ENCODE measurements at regions not wholly inside any gene's neighbourhood (a gene's known extent, or its start where the extent isn't known, plus 50 kb on each side); places are given as distances from the start of the nearest gene placed in this dataset.

DNA sequence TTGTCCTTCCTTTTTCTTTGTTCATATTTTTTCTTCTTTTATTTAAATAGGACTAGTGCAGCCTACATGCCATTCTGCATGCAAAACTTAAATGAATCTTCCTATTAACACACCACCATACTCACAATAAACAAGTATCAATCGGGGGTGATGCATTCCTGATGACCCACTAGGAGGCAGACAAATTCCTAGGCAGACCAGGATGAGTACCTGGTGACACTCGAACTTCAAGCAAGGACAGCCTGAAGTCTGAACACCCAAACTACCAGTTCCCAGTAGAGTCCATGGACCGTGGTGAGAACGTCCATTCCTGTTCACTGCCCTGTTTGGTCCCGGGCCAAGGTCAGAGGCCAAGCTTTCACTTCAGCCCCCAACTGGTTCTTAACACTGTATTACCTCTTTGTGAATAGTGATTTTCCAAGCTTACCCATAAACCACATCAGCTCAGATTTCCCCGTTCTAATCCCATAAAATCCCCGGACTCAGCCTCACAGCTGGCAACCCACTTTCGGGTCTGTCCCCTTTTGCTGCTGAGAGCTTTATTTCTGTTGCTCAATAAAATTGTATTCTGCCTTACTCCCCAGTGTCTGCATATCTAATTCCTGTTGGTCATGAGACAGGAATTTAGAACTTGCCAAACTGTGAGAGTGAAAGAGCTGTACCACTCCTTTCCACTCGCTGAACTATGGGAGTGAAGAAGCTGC is 1286.6 kb downstream of the FSTL5 start:
- DNase-seq, result no peak

DNA sequence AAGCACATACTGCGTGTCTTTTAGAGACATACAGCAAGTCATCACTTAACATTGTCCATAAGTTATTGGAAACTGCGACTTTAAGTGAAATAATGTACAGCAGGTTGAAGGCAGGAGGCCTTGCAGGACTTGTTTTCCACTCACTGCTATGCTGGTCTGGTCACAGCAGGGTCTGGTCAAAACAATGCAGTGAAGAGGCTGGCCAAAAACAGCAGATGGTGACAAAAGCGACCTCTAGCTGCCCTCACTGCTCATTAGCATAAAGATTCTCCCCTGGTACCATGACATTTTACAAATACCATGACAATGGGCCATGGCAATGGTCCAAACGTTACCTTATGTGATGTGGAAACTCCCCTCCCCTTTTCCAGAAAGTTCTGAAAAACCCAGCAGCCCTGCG is 1283.6 kb downstream of the FSTL5 start:
- no peak for DNase-seq

DNA sequence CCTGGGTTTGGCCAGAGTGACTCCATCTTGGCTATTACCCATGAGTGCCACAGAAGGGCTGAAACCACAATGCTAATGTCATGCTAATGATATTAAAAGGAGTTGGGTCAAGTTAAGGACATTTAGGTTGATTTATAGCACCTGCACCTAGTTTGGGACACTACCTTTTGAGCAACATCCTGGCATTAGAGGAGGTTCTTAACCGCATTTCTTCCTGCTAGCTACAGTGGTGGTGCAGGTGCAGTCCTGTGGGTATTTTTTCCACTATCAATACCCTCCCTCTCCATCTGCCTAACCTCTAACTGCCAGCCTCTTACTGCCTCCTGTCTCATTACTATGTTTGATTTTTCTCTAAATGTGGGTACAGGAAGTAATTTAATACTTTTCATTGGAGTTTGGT is 1276.1 kb downstream of the FSTL5 start:
- no peak for DNase-seq

DNA sequence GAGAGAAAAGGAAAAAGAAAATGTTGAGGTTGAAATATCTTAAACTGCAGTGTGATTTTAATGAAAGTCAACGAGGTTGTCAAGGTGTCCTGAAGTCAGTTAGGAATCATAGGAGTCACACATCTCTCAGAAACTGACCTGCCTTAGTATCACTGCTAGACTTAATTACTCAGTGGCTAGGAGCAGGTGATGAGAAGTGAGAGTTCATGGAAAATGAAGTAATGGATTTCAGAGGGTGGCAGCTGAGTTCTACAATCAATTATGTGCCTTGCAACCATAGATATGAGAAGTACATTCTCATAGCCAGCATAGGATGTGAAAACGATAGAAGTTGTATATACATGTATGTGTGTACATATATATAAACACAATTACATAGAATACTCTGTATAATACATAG is 1269.7 kb downstream of the FSTL5 start:
- DNase-seq, result no peak

DNA sequence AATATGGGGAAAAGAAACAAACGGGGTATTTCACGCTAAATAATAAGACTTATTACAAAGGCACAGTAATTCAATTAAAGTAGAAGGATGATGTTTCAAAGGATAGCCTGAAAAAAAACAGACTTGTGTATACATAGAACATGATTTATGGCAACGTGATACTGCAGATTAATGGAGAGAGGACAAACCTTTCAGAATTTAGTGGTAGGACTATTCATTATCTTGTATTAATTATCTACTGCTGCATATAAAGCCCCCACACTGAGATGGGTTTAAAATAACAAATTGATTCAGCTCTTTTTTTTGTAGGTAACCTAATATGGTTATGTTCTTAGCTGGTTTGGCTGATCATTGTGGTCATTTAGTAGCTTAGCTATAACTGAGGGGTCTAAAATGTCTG is 1269.0 kb downstream of the FSTL5 start:
- DNase-seq, result no peak

DNA sequence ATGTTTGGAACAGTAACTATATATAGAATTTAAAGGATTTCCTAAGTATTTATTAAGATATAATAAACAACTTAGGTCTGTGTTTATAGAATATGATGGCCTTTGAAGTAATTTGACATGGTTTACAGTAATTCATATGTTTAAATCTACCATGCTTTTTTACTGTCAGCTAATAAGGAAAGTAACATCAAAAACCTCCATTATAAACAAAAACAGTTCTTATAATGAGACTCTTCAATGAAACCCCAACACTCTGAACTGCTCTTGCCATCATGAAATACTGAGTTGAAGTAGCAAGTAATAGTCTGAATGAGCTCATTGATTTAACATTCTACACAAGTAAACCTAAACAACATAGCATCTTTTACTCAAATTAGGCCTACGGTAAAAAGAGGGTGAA is 1236.5 kb downstream of the FSTL5 start:
- no peak for DNase-seq

DNA sequence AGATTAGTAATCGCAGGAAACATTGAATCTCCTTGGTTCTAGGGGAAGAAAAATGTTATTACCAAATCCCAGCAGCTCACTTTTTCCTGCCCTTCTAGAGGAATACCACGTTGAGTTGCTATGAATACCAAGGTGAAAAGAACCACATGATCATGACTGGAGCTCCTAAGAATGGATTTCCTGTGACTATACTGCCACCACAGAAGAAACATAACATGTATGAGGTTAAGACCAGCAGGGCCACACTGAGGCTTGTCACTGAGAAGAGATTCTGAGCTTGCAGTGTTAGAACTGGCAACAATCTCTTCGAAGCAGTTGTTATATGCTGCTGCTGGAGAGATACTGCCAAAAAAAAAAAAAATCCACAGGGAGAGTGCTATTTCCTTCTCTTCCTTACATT is 1235.3 kb downstream of the FSTL5 start:
- no peak for DNase-seq

DNA sequence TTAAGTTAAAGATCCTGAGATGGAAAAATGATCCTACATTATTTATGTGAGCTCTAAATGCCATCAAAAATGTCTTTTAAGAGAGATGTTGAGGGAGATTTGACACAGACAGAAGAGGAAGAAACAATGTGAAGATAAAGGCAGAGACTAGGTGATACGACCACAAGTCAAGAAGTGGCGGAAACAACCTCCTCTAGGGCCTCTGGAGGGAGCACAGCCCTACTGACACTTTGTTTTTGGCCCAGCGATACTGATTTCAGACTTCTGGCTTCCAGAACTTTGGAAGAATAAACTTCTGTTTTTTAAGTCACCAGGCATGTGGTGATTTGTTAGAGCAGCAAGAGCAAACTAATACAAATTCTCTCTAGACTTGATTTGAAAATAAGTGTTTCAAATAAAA is 1216.1 kb downstream of the FSTL5 start:
- DNase-seq, result no peak

DNA sequence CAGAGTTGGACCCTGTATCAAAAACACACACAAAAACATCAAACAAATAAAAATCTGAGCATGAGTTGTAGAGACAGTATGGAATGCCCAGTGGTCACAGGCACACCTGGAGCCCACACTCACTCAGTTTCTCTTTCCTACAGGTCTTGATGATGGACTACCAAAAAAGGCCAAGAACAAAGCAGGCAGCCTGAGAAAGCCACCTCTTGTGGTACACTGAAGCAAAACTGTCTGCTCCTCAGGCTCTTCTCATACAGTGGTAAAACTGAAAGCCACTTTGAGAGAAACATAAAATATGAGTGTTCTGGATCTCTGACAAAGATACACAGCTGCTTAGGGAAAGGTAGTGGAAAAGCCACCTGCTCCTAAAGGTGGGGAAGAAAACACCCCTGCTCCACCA is 1206.9 kb downstream of the FSTL5 start:
- no peak for DNase-seq

DNA sequence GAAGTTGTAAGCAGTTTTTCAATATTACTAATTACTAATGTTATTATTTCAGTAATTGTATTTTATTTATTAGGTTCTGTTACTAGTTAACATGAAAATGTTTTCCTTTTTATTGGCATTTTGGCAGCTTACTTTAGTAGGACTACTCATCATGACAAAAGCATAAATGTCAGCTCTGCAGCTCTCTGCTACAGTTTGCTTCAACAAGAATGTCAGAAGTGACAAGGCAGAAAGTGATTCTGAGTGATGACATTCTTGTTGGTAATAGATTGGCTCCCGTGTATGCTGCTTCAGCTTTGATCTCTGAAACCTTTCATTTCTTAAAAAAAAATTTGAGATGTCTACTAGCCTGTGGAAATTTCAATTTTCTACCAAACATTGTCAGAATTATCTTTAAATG is 1193.9 kb downstream of the FSTL5 start:
- peak; percentile 33 for DNase-seq

DNA sequence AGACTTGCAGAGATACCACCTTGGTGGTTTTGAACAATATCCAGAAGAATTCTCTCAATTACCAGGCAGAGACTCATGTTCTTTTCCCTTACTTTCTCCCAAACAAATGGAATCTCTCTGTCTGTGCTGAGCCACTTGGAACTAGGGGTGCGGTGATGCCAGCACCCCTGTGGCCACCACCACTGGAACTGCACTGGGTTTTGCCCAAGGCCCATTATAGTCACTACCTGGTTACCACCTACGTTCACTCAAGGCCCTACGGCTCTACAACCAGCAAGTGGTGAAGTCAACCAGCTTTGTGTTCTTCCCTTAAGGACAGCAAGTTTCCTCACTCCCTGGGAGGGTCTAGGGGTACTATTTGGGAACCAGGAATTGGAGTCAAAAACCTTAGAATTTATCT is 1183.7 kb downstream of the FSTL5 start:
- no peak for DNase-seq

DNA sequence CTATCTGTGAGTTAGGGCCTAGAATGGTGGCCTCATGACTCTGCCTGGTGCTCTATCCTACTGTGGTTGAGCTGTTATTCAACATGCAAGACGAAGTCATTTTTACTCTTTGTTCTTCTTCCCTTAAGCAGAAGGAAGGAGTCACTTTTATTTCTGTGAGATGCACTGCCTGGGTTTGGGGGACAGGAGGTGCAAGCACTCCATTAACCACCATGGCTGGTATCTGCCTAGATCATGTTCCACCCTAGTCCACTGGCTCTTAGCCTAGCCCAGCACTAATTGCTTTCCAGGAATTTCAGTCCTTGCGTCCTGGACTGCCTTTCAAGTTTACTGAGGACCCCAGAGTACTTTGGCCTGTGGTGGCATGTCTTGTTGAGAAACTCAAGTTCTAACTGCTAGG is 1182.7 kb downstream of the FSTL5 start:
- no peak for DNase-seq

DNA sequence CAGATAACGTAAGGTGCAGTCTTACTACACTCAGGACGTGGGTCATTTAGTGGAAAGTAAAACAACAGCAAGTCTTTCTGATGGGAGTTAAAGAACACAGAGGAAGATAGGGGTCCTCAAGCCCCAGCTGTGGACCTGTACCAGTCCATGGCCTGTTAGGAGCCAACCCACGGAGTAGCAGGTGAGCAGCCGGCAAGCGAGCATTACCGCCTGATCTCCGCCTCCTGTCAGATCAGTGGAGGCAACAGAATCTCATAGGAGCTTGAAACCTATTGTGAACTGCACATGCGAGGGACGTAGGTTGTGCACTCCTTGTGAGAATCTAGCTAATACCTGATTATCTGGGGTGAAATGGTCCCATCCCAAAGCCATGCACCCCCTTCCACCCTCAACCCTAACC is 1180.8 kb downstream of the FSTL5 start:
- no peak for DNase-seq

DNA sequence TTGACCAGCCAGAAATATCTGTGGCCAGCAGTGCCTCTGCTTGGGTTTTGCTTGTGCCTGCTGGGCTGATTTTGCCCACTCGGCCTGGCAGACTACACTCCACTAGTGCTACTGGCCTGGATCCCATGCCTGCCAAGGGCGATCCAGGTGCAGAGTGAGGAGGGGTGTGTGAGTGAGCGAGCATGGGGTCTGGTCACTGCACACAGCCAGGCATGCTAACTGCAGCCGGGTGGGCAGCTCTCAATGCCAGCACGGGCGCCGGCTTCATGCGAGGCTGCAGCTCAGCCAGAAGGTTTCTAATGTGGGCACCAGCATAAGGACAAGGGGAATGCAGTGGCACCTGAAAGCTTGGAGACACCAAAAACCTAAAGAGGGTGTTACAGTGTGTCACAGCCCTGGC is 1161.4 kb downstream of the FSTL5 start:
- DNase-seq, result no peak

DNA sequence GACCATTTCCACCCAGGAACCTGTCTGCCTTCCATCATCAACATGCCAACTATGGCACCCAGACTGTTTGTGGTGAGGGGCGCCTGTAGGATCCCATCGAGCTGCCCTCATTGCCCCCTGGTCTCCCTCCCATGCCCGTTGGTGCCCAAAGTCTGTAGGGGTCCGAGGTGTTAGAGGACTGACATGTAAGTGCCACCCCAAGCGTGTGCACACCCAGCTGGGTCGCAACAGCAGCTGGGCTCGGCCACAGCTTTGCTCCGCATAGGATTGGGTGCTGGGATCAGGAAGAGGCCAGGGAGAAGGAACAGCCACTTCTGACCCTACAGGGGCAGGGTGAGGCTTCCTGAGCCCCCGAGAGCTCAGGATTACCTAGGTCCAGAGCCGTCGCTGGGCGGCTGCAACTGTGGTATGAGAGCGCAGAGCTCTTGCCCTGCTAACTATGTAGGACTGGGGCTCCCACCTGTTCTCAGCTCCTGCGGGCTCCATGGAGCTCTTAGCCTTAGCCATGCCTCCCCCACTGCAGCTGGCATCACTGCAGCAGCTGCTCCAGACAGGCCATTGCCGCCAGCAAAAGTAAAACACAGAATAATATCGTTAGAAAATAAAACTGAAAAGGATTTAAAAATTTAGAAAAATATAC is 1160.3 kb downstream of the FSTL5 start:
- no peak for DNase-seq

DNA sequence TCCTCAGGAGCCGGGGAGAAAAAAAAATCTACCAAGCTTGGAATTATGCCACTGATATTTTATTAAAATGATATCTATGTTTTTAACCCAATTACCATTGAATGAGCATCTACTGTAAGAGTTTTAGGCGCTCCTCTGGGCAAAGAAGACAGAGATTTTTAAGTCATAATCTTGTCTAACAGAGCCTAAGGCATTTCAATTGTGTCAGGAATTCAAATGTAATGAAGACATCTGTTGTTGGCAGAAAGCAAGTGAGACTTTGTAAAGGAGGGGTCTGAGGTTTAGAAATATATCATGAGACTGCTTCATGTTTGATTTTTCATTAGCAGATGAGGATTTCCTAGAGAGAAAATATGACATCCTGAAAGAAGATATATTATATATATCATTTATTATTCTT is 1158.1 kb downstream of the FSTL5 start:
- no peak for DNase-seq

DNA sequence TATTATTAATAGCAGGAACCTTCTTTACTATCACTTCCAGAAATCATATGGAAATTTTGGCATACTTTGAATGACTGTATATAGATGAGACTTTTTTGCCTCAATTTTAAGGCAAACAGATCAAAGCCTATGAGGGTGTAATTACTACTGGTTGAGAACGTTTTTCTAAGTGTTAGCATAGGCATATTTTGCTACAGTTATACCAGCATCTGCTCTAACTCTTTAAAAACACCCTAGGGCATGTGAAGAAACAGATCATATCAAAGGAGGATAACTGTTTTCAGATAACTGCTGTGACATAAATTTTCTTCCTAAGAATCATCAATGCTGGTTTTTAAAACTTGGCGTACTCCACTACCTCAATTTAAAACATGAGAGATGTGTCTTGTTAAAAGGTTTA is 1155.3 kb downstream of the FSTL5 start:
- no peak for DNase-seq

DNA sequence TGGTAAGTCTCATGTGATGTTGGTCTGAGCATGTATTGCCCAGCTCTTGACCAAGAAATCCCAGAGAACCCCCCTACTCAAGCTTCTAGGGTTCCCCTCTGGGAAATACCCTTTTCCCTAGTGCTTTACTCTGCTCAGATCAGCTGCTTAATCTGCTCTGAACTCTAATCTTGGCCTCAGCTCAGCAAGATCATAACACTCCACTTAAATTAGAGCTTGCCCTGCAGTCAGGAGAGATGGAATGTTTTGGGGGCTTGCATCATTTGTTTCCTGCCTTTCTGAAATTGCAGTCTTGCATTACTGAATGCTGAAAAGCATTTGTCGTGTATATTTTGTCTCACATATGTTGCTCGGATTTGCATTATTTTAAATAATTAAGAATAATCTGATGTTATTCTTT is 1153.6 kb downstream of the FSTL5 start:
- DNase-seq, result no peak

All from eye (tissue), 1 donor.